NCI-H146 (cell line): ENCODE measurements at regions not wholly inside any gene's neighbourhood (a gene's known extent, or its start where the extent isn't known, plus 50 kb on each side); places are given as distances from the start of the nearest gene placed in this dataset.

Experiments used
- DNase-seq: peaks from one replicate; lab custom pipeline; 2025; lab: John Stamatoyannopoulos, UW

- DNase-seq = no peak
Observed at GRCh38 chr3:157718800-157719199, 215.6 kb upstream of the VEPH1 start.

DNA sequence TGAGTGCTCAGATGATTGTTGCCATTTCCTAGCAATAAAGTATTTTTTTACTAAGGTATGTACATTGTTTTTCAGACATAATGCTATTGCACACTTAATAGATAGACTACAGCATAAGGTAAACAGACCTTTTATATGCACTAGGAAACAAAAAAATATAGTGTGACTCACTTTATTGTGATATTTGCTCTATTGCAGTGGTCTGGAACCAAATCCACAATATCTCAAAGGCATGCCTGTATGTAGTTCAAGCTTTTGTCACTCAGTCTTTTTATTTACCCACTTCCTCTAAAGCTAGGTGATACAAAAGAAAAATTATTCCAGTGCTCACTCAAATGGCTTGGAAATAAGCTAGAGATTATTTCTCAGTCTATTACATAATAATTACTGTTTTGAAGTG lies 209.9 kb upstream of the VEPH1 start:
- DNase-seq = no peak

DNA sequence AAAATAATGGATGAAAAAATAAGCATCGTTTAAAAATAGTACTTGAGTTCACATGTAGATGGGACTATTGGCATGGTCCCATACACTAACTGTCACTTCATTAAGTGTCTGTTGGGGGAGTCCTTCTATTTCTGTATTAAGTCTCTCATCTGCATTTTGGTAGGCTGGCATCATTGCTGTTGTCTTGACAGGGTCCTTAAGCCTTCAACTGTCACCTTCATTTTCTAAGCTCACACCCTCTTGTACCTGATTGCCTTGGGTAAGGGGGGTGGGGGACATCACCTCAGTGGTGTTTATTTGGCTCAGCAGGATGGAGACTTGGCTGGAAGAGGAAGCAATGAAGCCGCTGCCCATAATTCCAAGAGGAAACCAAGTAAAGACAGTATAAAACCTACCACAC lies 202.0 kb upstream of the VEPH1 start:
- DNase-seq = no peak

DNA sequence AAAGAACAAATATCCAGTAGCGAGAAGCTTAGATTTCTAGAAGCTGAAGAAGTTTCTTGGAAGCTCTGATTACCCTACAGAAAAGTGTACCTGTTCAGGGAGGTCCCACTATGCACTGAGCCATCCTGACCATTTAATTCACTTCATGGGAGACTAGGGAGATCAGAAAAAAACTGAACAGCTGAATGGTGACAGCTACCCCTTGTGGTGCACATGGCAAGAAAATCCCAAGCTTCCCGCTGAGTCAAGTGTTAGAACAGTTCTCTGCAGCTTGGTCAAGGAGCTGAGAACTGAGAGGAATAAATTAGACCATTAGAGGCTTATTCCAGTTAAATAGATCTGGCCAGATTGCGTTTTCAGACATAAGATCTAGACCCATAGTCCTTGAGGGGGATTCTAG lies 197.2 kb upstream of the VEPH1 start:
- DNase-seq = no peak

DNA sequence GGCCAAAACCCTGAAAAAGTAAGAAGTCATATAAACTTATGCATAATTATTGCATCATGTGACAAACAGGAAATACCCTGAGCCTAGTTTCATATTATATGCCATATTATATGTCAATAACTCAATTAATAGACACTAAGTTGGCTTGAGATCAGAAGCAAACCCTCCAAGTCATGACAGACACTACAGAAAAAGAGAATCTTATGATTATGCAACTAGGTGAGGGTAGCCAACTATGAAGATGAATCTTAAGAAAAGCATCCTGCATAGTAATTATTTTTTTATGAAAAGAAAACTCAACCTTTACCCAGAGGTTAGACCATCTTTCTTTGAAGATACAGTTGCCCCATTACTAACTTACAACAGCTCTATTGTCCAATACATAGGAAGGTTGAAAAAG lies 192.4 kb upstream of the VEPH1 start:
- no peak for DNase-seq

DNA sequence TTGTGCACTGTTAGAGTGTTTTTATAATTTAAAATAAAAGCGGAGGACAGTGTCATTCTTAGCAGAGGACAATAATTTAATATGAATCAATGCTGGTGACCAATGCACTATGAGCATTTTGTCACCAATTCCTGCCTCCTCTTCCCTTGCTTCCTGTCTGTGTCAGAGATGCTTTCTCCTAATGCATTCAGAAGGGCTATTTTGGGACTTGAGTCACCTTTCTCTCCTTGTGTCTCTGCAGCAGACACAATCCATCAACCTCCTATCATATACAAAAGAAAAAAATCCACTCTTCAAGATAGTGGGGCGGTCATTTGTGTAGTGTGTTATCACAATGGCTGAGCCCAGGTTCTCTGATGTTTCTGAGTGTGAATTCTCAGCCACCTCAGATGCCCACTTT lies 191.9 kb upstream of the VEPH1 start:
- no peak for DNase-seq

- DNase-seq = no peak
Observed at GRCh38 chr3:157693762-157694161, 190.5 kb upstream of the VEPH1 start.

- no peak for DNase-seq
Observed at GRCh38 chr3:157692468-157692867, 189.3 kb upstream of the VEPH1 start.

- no peak for DNase-seq
Observed at GRCh38 chr3:157683668-157684067, 180.5 kb upstream of the VEPH1 start.

DNA sequence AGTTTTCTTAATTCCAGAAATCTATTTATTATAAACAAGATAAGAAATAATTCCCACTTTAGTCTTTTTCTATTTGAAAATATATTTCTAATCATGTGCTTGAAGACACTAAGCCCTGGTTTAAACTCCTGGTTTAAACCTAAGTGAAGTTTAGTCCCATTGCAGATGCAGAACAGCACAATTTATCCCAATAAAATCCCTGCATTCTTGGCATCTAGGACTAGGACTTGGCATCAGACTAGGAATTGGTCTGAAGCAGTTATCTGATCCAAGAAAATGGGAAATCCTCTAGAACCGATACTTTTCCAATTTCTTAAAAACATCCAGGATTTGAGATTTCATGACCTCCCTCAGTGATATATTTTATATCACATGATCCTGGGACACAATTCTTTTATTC lies 168.8 kb upstream of the VEPH1 start:
- no peak for DNase-seq

DNA sequence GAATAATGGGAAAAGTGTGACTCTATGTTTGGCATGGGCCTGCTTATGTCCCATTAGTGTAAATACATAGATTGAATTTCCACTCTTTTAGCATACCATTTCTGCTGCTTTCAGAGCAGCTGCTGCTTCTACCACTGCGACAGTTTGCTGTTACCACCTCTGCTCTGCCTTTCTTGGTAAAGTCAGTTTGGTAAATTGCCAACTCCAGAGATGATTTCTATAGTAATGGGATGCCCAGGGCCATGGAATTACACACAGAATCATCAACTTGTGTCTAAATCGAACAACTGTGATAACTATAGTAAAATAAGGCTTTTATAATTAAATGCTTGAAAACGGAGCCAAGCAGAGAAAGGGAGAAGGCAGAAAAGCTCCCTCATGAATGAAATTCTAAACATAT lies 168.4 kb upstream of the VEPH1 start:
- DNase-seq = no peak

- peak; percentile 53 for DNase-seq
Observed at GRCh38 chr3:157669416-157669815, 166.2 kb upstream of the VEPH1 start.

GRCh38 chr3:157667493-157667892 lies 164.3 kb upstream of the VEPH1 start:
- no peak for DNase-seq

GRCh38 chr3:157662171-157662570 lies 159.0 kb upstream of the VEPH1 start:
- no peak for DNase-seq

DNA sequence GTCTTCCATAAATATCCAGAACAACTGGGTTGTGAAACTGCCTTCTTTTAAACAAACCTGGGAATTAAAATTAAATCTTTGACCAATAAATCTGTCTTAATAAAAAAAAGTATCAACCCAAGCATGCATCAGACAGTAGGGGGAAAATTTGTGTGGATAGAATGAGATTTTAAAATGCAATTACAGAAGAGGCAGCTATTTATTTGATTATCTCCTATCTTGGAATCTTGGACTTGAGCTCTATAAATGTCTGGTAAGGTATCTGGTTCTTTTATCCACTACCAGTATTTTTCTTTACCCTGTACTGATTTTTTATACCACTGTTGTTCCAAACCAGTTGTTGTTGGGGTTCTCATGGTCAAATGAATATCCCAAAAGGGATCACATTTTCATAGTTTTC lies 157.6 kb upstream of the VEPH1 start:
- DNase-seq = no peak

- no peak for DNase-seq
Observed at GRCh38 chr3:157652366-157652765, 149.2 kb upstream of the VEPH1 start.

GRCh38 chr3:157650699-157651098 lies 147.5 kb upstream of the VEPH1 start:
- no peak for DNase-seq

GRCh38 chr3:157650172-157650571 lies 147.0 kb upstream of the VEPH1 start:
- no peak for DNase-seq

- no peak for DNase-seq
Observed at GRCh38 chr3:157649511-157649910, 146.3 kb upstream of the VEPH1 start.

DNA sequence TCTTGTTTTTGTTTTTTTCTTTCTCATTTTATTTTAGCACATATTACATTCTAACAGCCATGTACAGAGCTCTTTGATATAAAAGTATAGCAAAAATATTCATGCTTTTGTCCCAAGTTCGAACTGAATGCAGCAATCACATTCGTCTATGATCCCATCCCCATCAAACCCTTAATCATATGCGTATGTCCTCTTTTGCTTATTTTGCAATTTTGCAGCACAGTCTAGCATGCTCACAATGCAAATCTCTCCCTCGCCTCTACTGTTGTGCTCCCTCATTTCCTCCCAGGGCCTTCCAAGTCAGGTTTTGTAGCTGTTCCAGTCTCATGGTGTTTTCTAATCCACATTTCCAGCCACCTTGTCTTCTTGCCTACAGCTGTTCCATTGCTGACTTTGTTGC lies 144.6 kb upstream of the VEPH1 start:
- no peak for DNase-seq

DNA sequence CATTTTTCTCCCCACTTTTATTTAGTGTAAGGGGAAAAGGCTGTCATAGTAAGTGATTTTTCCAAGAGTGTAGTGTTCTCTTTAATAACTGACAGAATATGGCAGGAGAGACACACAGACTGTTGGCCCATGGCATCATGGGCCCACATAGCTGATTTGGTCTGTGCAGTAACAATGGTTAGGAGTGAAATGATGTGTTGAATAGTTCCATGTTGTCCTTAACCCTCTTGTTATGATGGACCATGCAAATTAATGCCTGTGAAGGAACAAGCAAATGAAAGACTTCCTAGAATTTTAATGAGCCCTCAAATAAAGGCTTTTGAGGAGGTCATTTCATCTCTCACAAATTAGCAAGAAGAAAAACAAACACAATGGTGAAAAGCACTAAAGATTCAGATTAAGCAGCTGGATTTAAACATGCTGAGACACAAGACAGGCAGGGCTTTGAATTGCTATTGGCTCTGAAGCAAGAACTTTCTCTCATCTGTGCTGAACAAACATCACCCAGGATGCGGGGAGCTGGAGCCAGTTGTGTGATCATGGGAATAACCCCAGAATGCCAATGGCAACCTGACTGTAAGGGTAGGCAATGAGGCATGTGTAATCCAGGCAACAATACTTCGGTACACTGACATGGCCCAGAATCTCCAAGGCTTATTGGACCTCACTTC lies 136.7 kb upstream of the VEPH1 start:
- no peak for DNase-seq

DNA sequence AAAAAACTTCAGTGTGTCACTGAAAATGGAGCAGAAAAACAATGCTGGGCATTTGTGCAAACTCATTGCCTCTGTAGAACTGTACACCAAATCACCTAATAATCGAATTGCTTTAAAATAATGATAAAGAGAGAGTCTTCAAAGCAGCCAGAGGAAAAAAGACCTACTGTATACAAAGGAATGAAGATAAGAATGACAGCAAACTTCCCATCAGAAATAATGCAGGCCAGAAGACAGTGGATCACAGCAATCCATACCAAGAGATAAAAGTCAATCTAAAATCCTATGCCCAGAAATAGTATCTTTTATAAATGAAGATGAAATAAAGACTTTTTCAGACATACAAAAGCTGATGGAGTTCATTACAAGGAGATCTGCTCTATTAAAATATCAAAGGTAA lies 134.7 kb upstream of the VEPH1 start:
- no peak for DNase-seq

- no peak for DNase-seq
Observed at GRCh38 chr3:157633241-157633640, 130.0 kb upstream of the VEPH1 start.

DNA sequence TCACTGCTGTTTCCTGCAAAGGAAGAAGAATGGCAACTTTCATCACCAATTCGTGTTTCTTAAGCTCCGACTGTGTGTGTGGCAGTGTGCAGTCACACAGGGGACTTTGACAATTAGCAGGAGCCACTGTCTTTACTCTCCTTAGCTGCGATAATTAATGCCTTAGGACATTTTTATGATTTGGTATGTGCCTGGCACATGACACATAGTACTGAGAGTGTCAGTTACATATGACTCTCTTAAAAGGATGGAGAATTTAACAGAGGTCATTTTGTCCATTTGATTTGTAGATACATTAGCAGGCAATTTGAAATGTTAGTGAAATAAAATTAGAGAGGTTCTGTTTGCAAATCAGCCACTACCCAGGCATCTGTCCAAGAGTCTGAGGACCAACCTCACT lies 128.9 kb upstream of the VEPH1 start:
- DNase-seq = no peak

- DNase-seq = peak; percentile 28
Observed at GRCh38 chr3:157631478-157631877, 128.3 kb upstream of the VEPH1 start.
